CD14-positive monocyte (primary cell): ENCODE measurements at regions not wholly inside any gene's neighbourhood (a gene's known extent, or its start where the extent isn't known, plus 50 kb on each side); places are given as distances from the start of the nearest gene placed in this dataset.

Experiments
- DNase-seq, 3 donors: peaks; one replicate each; pipeline ENCODE4 v3.0.0-alpha.2; 2011 to 2022
- H2AFZ ChIP-seq: 2 replicates; pipeline ENCODE4 v1.6.0; 2012; ENCODE audit warnings: mild to moderate bottlenecking, low read depth, low read length, inconsistent platforms; ENCODE audit not compliant: insufficient read depth, poor library complexity, severe bottlenecking
- H3K27ac ChIP-seq, 2 donors: 1 replicate in 1 of 2; 2 replicates in 1 of 2; pipeline ENCODE4 v1.5.1; 2012 to 2013; ENCODE audit warnings: low read length in 2 of 2, control low read depth in 1 of 2, inconsistent platforms in 1 of 2, low read depth in 1 of 2, mild to moderate bottlenecking in 1 of 2
- H3K27me3 ChIP-seq, 2 donors: one replicate each; pipeline versions ENCODE4 v1.6.0 to v1.6.1; 2011 to 2013; ENCODE audit warnings: low read length in 2 of 2; ENCODE audit not compliant: control insufficient read depth in 2 of 2, insufficient read depth in 2 of 2
- H3K36me3 ChIP-seq, 2 donors: replicated peaks in 1 of 2; 1 replicate in 1 of 2; 2 replicates in 1 of 2; pipeline versions ENCODE4 v1.5.1 to v1.6.1; 2012 to 2013; ENCODE audit warnings: low read length in 2 of 2, control low read depth in 1 of 2, inconsistent platforms in 1 of 2, mild to moderate bottlenecking in 1 of 2; ENCODE audit not compliant: insufficient read depth in 2 of 2, control insufficient read depth in 1 of 2
- H3K4me1 ChIP-seq, 2 donors: 1 replicate in 1 of 2; 2 replicates in 1 of 2; pipeline versions ENCODE4 v1.5.1 to v1.6.1; 2012 to 2013; ENCODE audit warnings: low read length in 2 of 2, control low read depth in 1 of 2, inconsistent platforms in 1 of 2, mild to moderate bottlenecking in 1 of 2, moderate library complexity in 1 of 2; ENCODE audit not compliant: insufficient read depth in 2 of 2, control insufficient read depth in 1 of 2
- H3K4me2 ChIP-seq: replicated peaks from 2 replicates; pipeline ENCODE3; 2012; ENCODE audit warnings: low read length, moderate library complexity, mild to moderate bottlenecking; ENCODE audit not compliant: poor library complexity, severe bottlenecking; ENCODE audit errors: extremely low read depth
- H3K4me3 ChIP-seq, 3 experiments: fragments of 200-600 bp in 1 of 3; sonication (generic) in 1 of 3; replicated peaks in 1 of 3; 1 replicate in 2 of 3; 2 replicates in 1 of 3; pipeline ENCODE4 v1.5.1; 2011 to 2013; ENCODE audit warnings: low read length in 3 of 3, mild to moderate bottlenecking in 3 of 3, control low read depth in 2 of 3, low read depth in 2 of 3, inconsistent platforms in 1 of 3, moderate library complexity in 1 of 3
- H3K79me2 ChIP-seq: 2 replicates; pipeline ENCODE4 v1.6.0; 2012; ENCODE audit warnings: mild to moderate bottlenecking, control low read depth, inconsistent platforms, low read length, moderate library complexity; ENCODE audit not compliant: insufficient read depth
- H3K9ac ChIP-seq: 2 replicates; pipeline ENCODE4 v1.6.0; 2017; ENCODE audit warnings: low read length, mild to moderate bottlenecking; ENCODE audit not compliant: insufficient read depth, poor library complexity, severe bottlenecking
- H3K9me3 ChIP-seq, 2 donors: replicated peaks in 1 of 2; 1 replicate in 1 of 2; 2 replicates in 1 of 2; pipeline versions ENCODE4 v1.5.1 to v1.6.1; 2012 to 2013; ENCODE audit warnings: low read length in 2 of 2, control low read depth in 1 of 2; ENCODE audit not compliant: control insufficient read depth in 1 of 2, insufficient read depth in 1 of 2
- H4K20me1 ChIP-seq: 2 replicates; pipeline ENCODE4 v1.6.0; 2012; ENCODE audit warnings: mild to moderate bottlenecking, low read length, control low read depth, moderate library complexity; ENCODE audit not compliant: insufficient read depth
- H3K27ac Mint-ChIP-seq, 7 donors: one replicate each; pipeline ENCODE4 v1.8.0; 2020; ENCODE audit warnings: mild to moderate bottlenecking in 7 of 7, mixed read lengths in 7 of 7, moderate library complexity in 6 of 7, inconsistent platforms in 2 of 7
- H3K27me3 Mint-ChIP-seq, 3 donors: one replicate each; pipeline ENCODE4 v1.8.0; 2021 to 2022; ENCODE audit warnings: low read depth in 3 of 3, mild to moderate bottlenecking in 3 of 3, mixed read lengths in 3 of 3, moderate library complexity in 3 of 3, inconsistent platforms in 1 of 3
- H3K36me3 Mint-ChIP-seq, 2 donors: one replicate each; pipeline ENCODE4 v1.8.0; 2020; ENCODE audit warnings: mixed read lengths in 2 of 2, inconsistent platforms in 1 of 2, mild to moderate bottlenecking in 1 of 2
- H3K4me1 Mint-ChIP-seq: one replicate; pipeline ENCODE4 v1.8.0; 2020; ENCODE audit warnings: mild to moderate bottlenecking, mixed read lengths
- H3K4me3 Mint-ChIP-seq, 2 donors: one replicate each; pipeline ENCODE4 v1.8.0; 2020; ENCODE audit warnings: mild to moderate bottlenecking in 2 of 2, mixed read lengths in 2 of 2, moderate library complexity in 1 of 2
- H3K9me3 Mint-ChIP-seq, 7 donors: one replicate each; pipeline ENCODE4 v1.8.0; 2020 to 2022; ENCODE audit warnings: mixed read lengths in 7 of 7, mild to moderate bottlenecking in 6 of 7, moderate library complexity in 6 of 7, inconsistent platforms in 2 of 7
- CTCF ChIP-seq: fragments of 200-600 bp; IDR thresholded peaks from one replicate; pipeline ENCODE4 v1.8.0; 2022; ENCODE audit warnings: antibody characterized with exemption, mild to moderate bottlenecking
- WGBS: methylation state at CpG from one replicate; pipeline ENCODE4 v1.1.5; 2013; ENCODE audit warnings: missing lambda C conversion rate; ENCODE audit not compliant: insufficient coverage; 5-methylcytosine and 5-hydroxymethylcytosine counted together
- intact Hi-C, 2 donors: fragments of 100-400 bp; cut with micrococcal nuclease; formaldehyde crosslinking; loops; one replicate each; pipeline versions ENCODE4 v1.15.0 to v1.15.1; 2023

- intact Hi-C loops = no loop called here
- peaks cover 0 to 10% (median 5%) of the 10 kb centered on the region in 7 donors for H3K9me3 Mint-ChIP-seq
- H3K4me1 ChIP-seq = no peaks in the 10 kb centered on the region
Measured at GRCh38 chr6:48881551-48881950, 581.5 kb downstream of the MMUT start.

GRCh38 chr6:48869595-48869994 is 593.5 kb downstream of the MMUT start:
- H3K27me3 ChIP-seq = no peaks in the 10 kb centered on the region
- no CpG with 5 or more reads among the region's 1 CpG for WGBS
- H4K20me1 ChIP-seq = no peaks in the 10 kb centered on the region
- no peak overlapping the region for H3K4me3 ChIP-seq
- H3K9me3 Mint-ChIP-seq = peaks cover 2 to 8% (median 6%) of the 10 kb centered on the region in 7 donors
- H3K4me3 Mint-ChIP-seq = no peak overlapping the region
- H3K4me1 Mint-ChIP-seq = no peaks in the 10 kb centered on the region
- no peak overlapping the region for H3K4me2 ChIP-seq
- H3K4me1 ChIP-seq = no peaks in the 10 kb centered on the region
- no peak for TF ChIP-seq CTCF
- no peak for DNase-seq
- no peaks in the 10 kb centered on the region for H3K36me3 Mint-ChIP-seq
- no peaks in the 10 kb centered on the region for H3K36me3 ChIP-seq
- no peak overlapping the region for H3K27ac Mint-ChIP-seq
- no peaks in the 10 kb centered on the region for H3K79me2 ChIP-seq
- intact Hi-C loops = no loop called here
- peaks cover 6 to 16% of the 10 kb centered on the region in 2 donors for H3K9me3 ChIP-seq
- no peak overlapping the region for H3K27ac ChIP-seq
- H3K9ac ChIP-seq = no peak overlapping the region
- no peak overlapping the region for H2AFZ ChIP-seq
- H3K27me3 Mint-ChIP-seq = no peaks in the 10 kb centered on the region

More at GRCh38 chr6:48881551-48881950, 581.5 kb downstream of the MMUT start:
- WGBS = no CpG with 5 or more reads among the region's 1 CpG
- H3K4me3 ChIP-seq = no peak overlapping the region
- peaks cover 9% of the 10 kb centered on the region in 2 donors for H3K9me3 ChIP-seq
- H3K4me2 ChIP-seq = no peak overlapping the region
- Mint-ChIP-seq H3K36me3 (no peaks in the 10 kb centered on the region), H3K27ac (no peak overlapping the region), H3K27me3 (peaks cover 0 to 2% (median 0%) of the 10 kb centered on the region in 3 donors), H3K4me3 (no peak overlapping the region), H3K4me1 (no peaks in the 10 kb centered on the region)
- TF ChIP-seq CTCF = no peak
- no peak overlapping the region for H3K27ac ChIP-seq
- no peaks in the 10 kb centered on the region for H3K79me2 ChIP-seq
- H3K27me3 ChIP-seq = no peaks in the 10 kb centered on the region
- no peak overlapping the region for H2AFZ ChIP-seq
- no peaks in the 10 kb centered on the region for H3K36me3 ChIP-seq
- DNase-seq = no peak
- H4K20me1 ChIP-seq = no peaks in the 10 kb centered on the region
- H3K9ac ChIP-seq = no peak overlapping the region
